Stimulated activated CD4-positive, alpha-beta T cell treated with anti-CD3 and anti-CD28 coated beads, Interleukin-2, amount 100 ng/mL, for 24 hours (primary cell): ENCODE measurements at regions not wholly inside any gene's neighbourhood (a gene's known extent, or its start where the extent isn't known, plus 50 kb on each side); places are given as distances from the start of the nearest gene placed in this dataset.

Experiments
- DNase-seq, 2 donors: peaks; one replicate each; pipeline ENCODE4 v3.0.0-alpha.2; 2020

DNA sequence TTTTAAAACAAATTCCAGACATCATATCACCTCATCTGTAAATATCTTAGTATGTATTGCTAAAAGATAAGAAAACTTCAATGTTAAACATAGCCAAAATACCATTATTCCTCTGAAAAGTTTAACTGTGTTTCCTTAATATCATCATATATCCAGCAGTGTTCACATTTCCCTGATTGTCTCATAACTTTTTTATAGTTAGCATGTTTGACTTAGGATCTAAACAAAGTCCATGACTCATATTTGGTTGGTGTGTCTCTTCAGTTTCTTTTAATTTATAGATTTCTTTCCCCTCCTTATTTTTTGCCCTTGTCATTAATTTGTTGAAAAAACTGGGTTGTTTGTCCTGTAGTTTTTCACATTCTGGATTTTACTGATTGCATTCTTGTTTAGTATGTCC, 163.0 kb downstream of the RPS12 start:
- no peak for DNase-seq

DNA sequence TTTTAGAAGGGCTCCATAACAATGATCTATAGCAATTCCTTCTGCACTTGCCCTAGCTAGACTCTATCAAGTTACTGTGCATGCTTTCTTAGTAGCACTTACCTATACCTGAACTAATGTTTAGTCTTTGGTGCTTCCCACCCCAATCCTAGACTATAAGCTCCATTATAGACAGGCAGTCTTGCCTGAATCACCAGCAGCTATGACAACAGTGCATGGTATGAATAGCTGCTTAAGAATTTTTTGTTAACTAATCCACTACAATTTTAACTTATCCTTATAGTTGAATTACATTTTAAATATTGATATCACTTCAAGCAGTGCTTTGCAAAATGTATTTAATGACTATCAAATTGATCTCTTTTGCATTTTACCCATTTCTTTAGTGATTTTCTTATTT, 164.3 kb downstream of the RPS12 start:
- no peak for DNase-seq

DNA sequence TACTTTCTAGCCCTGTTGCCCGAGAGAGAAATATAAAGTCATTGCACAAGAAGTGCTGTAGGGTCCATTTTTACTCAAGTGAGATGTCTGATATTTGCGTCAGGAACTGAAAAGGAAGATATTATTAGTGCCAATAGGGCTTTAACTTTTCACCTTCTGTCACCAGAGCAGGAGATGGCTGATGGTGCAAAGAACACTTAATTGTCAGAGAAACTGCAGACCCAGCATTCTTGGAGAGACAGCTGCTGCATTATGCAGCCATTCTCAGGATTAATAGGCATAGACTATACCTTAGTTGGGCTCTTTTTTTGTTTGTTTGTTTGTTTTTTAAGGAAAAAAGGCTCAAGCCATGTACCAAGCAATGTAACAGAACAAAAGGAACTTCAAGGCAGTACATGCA, 179.4 kb downstream of the RPS12 start:
- no peak for DNase-seq

DNA sequence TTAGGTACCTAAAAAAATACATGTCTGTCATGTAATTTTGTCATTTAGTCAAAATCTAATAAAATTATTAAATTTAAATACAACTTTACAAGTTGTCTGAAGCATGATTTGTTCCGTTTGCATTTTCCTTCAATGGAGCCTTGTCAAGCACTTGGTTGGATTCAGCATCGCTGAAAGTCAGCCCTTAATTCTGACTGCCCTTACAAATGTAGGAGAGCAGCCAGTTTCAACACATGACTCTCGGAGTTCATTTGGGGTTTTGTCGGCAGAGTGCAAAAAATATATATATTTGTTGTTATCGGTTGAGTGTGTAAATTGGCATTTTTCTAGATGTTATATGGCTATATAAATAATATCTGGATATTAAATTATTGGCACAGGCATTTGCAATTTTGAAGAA, 180.6 kb downstream of the RPS12 start:
- DNase-seq, result no peak

DNA sequence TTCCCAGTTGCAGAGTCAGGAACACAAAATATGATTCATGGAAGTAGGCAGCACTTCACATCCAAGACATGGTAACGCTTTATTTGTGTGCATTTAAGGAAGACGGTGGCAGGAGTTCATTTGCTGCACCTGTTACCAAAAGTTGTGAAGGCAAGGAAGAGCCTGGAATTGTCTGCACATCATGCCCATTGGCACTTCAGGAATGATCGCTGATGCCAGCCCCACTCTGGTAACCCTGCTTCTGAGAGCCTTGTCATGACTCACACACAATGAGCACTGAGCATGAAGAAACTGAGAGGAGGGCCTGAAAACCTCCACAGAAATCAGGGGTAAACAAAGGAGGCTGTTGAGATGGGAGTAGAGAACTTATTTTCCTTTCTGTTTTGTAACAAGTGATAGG, 181.1 kb downstream of the RPS12 start:
- DNase-seq, result no peak

DNA sequence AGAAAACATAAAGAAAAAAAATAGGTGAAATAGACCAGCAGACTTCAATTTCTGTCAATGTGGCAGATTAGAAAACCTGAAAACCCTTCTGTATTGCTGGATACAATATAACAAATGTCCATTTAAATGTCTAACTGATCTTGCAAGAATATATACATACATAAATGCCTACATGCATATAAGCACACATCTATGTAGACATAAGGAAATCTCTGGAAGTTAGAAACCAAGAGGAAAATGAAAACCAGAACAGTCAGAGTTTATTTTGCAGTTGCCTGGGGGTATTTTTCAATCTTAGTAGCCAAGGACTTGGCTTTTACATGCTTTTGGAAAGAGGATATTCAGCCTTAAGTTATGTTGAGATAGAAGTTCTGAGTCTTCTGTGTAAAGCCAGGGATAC, 184.0 kb downstream of the RPS12 start:
- DNase-seq, result no peak

DNA sequence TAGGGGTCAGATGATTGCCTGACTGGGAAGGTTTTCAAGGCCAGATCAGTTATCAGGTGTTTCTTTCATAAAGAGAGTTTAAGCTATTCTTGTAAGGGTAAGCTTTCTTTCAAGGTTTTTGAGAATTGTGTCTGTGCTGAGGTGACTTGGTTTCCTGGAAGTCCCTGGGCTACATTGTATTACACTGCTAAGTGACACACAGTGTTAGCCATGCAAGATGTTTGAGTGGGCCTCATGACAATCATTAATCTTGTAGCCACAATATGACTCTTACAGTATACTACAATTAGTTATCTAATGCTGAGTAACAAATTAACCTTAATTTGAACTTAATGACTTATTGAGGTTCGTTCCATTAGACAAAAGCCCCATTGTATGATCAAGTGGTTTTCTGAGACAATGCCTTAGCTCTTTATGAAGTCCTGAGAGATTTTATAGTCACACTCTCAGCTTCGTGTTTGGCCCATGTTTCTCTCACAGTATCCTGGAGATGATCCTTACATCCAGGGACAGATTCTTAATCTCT, 186.7 kb downstream of the RPS12 start:
- DNase-seq, result no peak

DNA sequence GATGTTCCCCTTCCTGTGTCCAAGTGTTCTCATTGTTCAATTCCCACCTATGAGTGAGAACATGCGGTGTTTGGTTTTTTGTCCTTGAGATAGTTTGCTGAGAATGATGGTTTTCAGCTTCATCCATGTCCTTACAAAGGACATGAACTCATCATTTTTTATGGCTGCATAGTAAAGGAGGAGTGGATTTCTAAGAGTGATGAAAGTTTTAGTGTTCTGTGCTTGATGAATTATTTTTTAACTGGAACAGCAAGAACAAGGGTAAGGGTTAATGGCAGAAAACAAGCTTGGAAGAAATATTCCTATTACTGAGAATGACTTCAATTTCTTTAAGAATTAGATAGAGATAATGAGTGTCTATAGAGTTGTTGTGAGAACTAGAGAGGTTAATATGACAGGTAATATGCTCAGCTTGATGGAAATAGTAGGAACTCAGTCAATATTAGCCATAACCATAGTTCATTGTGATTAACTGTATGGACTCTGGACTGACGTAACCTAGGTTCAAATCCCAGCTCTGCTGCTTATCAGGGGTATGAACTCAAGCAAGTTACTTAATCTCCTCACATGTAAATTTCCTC, 190.0 kb downstream of the RPS12 start:
- no peak for DNase-seq

DNA sequence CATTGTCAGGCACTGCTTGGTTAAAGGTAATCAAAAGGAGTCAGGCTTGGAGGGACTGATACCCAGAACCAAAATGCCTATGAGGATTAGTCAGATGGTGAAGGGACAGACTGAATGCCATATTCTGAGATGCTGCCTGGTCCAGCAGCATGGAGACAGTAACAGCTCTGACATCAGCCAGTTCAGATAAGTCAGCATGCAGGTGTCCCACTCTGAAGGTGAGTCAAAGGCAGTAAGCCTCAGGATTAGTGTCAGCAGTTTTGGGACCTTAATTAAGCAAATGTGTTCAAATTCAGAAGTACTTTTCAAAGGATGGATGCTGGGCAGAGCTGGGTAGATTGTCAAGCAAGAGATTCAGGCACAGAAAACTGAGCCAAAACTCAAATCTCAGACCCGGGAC, 198.4 kb downstream of the RPS12 start:
- DNase-seq, result no peak

DNA sequence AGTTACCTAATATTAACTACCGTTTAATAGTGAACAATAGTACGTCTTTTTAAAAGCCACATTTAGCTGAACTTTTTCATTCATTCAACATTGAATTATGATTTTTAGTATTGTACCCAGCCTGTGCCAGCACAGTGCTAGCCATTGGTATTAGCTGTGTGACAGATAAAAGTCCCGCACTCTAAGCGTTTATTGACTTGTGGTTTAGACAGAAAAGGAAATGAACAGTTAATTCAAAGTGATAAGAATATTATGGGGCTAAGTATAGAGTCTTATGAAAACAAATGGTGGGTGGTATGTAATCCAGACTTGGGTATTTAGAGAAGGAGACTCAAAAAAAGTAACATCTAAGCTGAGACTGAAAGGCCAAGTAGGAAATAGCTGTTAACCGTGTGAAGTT, 202.3 kb downstream of the RPS12 start:
- DNase-seq, result no peak

DNA sequence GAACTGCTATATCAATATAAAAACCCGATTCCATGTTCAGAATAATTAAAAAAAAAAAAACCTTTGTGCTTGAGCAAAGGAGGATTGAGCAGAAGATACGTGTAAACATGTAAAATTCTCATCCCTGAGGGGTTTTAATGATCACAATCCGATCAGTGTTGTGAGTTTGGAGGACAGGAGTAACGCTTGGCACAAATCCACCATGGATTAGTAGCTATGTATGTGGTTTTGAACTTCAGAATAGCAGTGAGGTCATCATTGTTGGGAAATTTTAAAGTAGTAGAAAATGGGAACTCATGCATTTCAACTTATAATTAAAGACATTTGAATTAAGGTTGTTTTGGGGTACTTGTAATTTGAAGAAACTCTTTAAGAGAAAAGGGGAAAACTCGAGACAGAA, 203.2 kb downstream of the RPS12 start:
- no peak for DNase-seq

DNA sequence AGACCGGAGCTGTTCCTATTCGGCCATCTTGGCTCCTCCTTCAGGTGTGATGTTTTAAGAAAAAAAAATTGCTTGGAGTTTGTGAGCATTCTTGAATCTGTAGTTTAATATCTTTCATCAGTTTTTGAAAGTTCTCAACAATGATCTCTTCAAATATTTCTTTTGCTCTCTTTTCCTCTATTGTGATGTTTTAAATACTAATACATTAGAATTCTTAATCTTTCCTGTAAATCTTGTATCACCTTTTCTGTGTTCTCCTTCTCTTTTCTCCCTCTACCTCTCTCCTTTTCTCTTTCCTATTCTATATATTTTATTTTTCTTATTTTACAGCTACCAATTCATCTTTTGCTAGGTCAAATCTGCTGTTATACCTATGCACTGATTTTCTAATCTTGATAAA, 212.3 kb downstream of the RPS12 start:
- DNase-seq, result no peak

DNA sequence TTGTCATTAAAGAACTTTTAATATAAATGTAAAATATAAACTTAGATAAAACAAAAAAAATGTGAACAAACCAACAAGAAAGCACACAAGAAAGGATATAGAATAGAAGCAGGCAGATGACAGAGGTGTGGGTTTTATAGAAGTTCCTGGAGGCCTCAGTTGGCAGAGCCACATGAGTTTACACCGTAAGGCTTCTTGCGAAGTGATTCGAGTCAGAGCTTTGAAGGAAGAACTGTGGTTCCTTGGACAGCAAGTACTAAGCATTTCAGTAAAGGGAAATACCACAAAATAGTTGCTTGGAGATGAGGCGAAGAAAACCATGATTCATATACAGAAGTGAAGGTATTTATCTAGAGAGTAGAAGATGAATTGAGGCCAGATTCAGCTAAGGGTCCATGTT, 207.9 kb upstream of the EYA4 start:
- no peak for DNase-seq

DNA sequence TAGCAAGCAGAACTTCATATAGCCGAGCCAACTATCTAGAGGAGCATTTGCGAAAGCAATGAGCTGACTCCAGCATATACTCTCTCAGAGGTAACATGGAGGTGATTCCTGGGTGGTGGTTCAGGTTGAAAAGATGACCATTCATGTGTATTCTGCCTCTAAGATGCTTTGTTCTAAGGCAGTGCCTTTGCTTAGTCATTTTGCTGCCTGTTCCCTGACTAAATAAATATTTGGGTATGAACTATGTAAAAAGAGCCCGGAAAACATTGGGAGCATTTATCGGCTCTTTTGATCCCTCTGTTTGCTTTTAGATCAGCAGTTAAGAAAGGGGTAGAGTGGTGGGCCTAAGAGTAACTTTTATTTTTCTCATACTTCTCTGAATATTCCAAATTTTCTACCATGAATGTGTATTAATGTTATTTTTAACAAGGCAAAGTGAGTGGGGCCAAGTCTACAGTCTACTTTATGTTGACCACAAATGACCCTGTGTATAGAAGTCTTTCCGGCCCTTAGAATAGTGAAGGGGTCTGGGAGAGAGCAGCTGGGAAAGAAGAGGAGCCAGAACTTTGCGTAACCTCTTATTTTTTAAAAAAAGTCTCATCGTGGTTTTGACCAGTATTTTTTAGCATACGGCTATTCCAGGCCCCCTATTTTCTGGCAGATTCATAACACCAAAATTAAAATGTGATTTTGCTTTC, 206.5 kb upstream of the EYA4 start:
- DNase-seq, result no peak

DNA sequence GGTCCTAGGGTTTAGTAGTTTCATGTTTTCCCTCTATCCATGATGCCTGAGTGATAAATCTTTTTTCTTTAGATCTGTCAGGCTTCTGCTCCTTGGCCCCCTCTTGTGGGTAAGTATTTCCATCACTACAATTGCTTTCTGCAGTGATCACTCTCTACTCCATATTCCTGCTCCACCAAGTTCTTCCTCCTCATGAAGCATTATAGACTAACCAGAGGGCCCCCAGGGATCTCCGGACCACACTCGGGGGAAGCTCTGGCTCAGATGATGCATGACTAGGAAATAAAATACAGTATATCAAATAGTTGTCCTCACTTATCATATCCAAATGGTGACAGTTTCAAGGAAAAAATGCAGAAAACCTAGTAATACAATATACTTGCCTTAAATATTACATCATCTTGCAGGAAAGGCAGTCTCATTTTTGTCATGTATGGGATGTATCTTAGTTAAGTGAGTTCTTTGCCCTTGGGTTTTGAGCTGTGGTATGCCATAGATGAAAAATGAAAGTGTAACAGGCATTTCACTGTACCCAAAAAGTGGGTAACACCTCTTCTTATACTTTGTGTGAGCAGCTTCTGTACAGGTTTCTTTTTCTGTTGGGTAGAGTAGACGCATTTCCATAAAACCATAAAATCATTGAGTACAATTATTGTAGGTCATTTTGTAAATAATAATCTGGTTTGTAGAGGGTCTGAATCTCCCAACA, 200.9 kb upstream of the EYA4 start:
- DNase-seq, result no peak

DNA sequence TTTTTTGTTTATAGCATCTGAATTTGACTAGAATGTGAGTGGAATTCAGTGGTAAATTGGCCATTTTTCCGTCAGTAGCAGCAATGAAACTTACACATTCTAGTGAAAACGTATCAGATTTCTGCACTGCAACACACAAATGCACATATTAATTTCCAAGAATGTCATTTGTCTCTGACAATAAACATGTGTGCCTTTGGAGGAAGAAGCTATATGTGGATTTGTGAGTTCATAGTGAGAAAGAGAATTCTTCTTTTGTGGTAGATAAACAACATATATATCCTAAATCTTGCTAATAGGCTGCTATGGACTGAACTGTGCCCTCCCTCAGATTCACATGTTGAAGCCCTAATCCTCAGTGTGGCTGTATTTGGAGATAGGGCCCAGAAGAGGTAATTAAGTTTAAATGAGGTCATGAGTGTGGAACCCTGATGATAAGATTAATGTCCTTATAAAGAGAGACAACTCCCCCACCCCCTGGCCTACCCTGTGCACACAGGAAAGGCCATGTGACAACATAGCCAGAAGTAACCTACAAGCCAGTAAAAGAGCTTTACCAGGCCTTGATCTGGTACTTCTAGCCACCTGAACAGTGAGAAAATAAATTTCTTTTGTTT, 200.2 kb upstream of the EYA4 start:
- DNase-seq, result no peak

DNA sequence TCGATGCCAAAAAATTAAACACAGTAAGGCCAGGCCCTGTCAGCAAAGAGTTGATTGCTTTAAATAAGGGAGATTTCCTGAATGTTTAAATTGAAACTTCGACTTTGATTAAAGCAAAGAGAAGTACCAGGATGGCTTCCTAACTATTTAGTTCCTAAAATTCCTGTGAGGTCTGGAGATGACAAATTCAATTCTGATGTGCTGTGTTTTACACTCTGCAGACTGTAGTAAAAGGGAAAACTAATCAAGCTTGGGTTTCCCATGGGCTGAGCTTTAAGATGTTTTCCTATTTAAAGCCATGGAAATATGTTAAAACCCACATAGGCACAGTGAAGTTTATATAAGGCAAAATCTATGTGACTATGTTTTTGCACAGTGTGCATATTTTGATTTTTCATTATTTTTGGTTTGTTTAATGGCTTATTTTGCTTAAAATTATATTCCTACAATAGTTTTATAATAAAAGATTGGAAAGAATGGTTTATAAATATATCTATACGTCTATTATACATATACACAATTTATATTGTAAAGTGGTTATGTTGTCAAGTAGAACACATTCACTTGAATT, 198.5 kb upstream of the EYA4 start:
- DNase-seq, result no peak

DNA sequence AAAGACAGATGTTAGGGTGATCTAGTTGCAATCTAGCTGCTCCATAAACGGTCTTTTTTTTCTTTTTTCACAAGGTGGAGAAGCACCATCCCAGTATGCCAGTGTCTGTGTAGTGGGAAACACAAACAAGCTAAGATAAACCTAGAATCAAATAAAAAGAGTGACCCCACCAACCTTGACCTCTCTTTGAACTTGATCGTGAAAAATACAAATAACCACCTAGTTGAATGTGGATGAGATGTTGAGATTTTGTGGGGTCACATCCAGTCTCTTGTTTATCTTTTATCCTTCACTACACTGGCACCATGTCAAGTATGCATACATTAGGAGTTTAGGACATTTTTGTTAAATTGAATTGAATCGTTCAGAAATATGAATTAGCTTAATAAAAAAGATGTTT, 194.6 kb upstream of the EYA4 start:
- DNase-seq, result no peak

DNA sequence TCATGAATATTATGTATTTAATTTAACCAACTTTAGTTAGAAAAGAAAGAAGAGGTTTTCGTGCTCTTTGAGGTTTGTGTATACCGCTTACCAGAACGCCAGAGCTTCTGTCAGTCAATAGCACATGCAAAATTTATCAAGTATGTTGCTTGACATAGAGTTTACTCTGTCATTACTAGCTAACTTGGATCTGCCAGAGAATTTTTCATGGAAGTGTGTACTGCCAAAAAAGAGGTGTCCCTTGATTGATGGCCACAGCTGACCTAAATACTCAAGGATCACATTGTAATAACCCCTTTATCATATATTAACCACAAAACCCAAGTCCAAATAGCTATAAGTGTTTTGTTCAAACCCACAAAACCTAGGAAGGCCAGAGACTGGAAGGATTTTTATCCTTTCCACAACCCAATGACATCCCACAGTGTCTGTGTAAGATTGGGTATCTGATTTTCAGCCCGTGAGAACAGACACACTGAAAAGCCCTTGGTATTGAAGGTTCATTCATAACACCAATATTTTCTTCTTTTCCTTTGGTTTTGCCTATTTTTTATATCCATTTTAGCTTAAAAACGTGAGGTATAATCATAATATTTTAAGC, 194.0 kb upstream of the EYA4 start:
- no peak for DNase-seq

DNA sequence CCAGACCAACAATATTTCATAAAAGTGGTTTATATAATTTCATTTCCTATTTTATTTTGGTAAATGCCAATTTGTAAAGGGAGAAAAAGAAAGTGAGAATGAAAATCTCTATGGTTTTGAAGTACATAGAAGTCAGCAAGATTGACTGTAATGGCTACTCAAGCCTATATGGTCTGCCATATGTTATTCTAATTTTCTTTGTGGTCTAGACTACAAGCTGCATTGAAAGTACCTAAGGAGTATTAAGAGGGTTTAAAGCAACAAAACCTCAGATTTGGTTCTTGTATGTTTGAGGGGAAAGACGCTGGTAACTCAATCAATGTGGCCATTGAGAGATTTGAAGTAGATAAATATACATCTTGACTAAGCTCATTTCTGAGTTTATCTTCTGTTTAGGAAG, 193.5 kb upstream of the EYA4 start:
- no peak for DNase-seq

DNA sequence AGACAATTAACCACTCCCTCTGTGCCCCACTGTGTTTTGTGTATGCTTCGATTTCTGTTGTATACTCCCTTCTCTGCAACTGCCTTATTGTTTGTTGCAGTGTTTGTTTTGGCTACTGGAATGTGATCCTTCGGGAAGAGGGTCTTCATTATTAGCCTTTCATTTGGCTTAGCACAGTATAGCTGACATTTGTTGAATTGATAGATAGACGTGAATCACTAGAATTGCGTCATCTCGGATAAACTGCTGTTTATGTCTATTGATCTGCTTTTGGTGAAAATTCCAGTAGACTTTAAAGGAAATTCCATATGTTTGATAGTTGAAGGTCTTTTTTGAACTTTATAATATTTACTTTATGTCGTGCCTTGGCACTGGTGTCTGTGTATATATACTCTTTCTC, 189.9 kb upstream of the EYA4 start:
- DNase-seq, result no peak

DNA sequence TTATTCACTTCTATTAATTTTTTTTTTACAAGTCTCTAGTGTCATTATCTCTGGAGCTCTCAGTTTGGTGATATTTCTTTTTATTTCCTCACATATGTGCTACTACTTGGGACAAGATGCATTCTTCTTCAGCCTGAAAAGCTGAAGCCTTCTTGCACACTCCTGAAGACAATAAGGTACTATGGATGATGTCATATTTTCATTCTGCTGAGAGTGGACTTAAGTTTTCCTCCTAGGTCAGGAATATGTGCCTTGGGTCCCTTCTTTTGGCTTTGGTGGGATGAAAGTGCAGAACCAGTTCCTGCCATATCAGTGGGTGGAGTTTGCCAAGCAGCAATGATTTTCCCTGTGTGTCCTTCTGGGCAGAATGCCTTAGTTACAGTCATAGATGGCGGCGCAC, 188.7 kb upstream of the EYA4 start:
- DNase-seq, result no peak

DNA sequence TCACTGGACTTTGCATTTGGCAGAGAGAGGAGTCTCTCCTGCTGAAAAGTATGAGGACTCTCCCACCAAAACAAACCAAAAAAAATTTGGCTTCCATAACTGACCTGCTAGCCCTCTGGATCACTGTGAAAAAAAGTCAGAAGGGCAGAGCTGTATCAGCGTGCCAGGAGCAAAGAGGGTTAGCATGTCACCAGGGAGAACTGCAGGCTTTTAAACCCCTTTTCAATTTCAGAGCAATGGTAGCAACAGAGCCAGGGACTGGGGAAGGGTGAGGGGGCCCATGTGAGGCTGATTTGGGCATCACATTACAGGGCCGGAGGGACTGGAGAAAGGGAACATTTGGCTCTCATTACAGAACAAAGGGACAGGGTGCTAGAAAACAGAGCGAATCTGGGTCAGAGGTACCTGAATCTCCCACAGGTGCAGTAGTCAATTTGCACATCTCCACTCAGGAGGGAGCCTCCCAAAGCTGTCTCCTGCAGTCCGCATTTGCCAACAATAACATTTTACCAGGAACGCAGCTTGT, 185.7 kb upstream of the EYA4 start:
- no peak for DNase-seq
